HUES64 (cell line): ENCODE measurements at regions not wholly inside any gene's neighbourhood (a gene's known extent, or its start where the extent isn't known, plus 50 kb on each side); places are given as distances from the start of the nearest gene placed in this dataset.

Experiments
- H3K27ac ChIP-seq: 2 replicates; pipeline ENCODE4 v1.7.0; 2013; ENCODE audit warnings: low read depth, low read length, inconsistent platforms
- H3K27me3 ChIP-seq: 2 replicates; pipeline ENCODE4 v1.6.1; 2013; ENCODE audit warnings: mild to moderate bottlenecking, low read length; ENCODE audit not compliant: insufficient read depth
- H3K36me3 ChIP-seq: 2 replicates; pipeline ENCODE4 v1.6.1; 2013; ENCODE audit warnings: mild to moderate bottlenecking, low read length; ENCODE audit not compliant: insufficient read depth
- H3K4me1 ChIP-seq: 2 replicates; pipeline ENCODE4 v1.6.1; 2013; ENCODE audit warnings: mild to moderate bottlenecking, low read length, moderate library complexity; ENCODE audit not compliant: insufficient read depth
- H3K4me3 ChIP-seq: 2 replicates; pipeline ENCODE4 v1.5.1; 2013; ENCODE audit warnings: mild to moderate bottlenecking, low read length, moderate library complexity
- H3K9ac ChIP-seq: 2 replicates; pipeline ENCODE4 v1.6.1; 2013; ENCODE audit warnings: mild to moderate bottlenecking, low read depth, low read length
- H3K9me3 ChIP-seq: 2 replicates; pipeline ENCODE4 v1.6.1; 2013; ENCODE audit warnings: low read depth, low read length; ENCODE audit not compliant: insufficient read depth
- WGBS: fragments of 150-250, 120-280 bp; methylation state at CpG from one replicate; pipeline ENCODE4 v1.1.7; 2013; ENCODE audit warnings: missing lambda C conversion rate; 5-methylcytosine and 5-hydroxymethylcytosine counted together

GRCh38 chr1:56442290-56442877 lies 137.0 kb downstream of the PLPP3 start:
- Histone ChIP-seq H3K36me3 (no peaks in the 10 kb centered on the region), H3K9ac (no peak overlapping the region), H3K27me3 (no peaks in the 10 kb centered on the region; the same call in 1 of the 2 replicates), H3K4me1 (peaks cover 19% of the 10 kb centered on the region), H3K9me3 (no peaks in the 10 kb centered on the region), H3K4me3 (no peak overlapping the region), H3K27ac (no peak overlapping the region)
- 96% methylated on average over 2 of the region's 2 CpGs for WGBS

- no peaks in the 10 kb centered on the region for H3K36me3 ChIP-seq
- no peak overlapping the region for H3K9ac ChIP-seq
- no peak overlapping the region for H3K4me3 ChIP-seq
- H3K9me3 ChIP-seq, result no peaks in the 10 kb centered on the region
- H3K4me1 ChIP-seq, result peaks cover 26% of the 10 kb centered on the region
- H3K27me3 ChIP-seq, result no peaks in the 10 kb centered on the region; the same call in 1 of the 2 replicates
- no peak overlapping the region for H3K27ac ChIP-seq
- WGBS, result 100% methylated on average over 2 of the region's 3 CpGs
Measured at GRCh38 chr1:56441601-56442000, 137.8 kb downstream of the PLPP3 start.

DNA sequence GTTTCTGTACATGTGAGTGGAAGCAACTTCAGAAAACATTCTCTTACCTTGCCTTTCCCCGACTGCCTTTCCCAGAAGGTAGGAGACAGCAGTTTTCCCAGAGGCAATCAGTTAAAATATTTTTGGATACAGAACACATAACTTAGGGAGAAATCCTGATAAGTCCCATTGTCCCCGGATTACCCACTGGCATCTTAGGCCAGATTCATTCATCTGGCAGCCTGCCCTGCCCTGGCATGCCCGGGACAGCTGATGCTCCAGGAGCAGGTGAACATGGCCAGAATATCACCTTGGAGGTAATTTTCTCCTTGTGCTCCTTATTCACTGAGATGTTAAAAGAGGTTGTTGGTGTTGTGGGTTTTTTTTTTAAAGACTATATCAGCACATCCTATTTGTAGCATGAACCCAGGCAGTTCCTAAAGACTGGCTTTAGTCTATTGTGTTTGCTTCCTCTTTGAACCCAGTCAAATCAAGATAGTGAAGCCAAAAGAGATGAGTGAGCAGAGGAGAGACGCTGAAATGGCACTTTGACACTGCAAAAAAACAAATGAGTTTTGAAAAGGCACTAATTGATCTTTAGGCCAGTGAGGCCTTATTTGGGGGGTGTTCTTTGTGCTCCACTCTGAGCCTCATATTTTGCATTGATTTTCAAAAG lies 139.6 kb downstream of the PLPP3 start:
- Histone ChIP-seq H3K27ac (no peak overlapping the region), H3K9ac (no peak overlapping the region), H3K27me3 (peaks cover 7% of the 10 kb centered on the region; the same call in 1 of the 2 replicates), H3K4me3 (no peak overlapping the region), H3K4me1 (peaks cover 44% of the 10 kb centered on the region), H3K9me3 (no peaks in the 10 kb centered on the region), H3K36me3 (no peaks in the 10 kb centered on the region)
- WGBS, result 55% methylated on average over 3 of the region's 4 CpGs

DNA sequence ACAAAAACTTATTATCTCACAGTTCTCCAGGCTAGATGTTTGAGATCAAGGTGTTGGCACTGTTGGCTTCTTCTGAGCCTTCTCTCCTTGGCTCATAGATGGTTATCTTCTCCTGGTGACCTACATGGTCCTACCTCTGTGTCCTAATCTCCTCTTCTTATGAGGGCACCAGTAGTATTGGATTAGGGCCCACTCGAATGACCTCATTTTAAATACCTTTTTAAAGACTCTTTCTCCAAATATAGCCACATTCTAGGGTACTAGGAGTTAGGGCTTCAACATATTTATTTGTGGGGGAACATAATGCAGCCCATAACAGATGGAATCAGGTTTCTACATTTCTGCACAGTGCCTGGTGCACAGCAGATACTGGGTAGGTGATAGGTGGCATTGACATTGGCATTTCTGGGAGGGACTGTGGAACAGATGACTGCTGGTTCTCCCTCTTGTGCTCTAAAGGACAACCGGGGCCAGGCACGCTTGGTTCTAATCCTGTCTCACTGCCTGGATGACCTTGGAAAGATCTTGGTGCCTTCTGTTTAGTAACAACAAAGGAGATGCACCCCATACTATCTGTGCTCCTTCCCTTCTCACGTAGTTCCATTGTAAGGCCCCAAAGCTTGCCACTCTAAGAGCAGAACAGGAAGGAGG lies 140.3 kb downstream of the PLPP3 start:
- Histone ChIP-seq H3K36me3 (no peaks in the 10 kb centered on the region), H3K9me3 (no peaks in the 10 kb centered on the region), H3K4me3 (no peak overlapping the region), H3K4me1 (peaks cover 52% of the 10 kb centered on the region), H3K27ac (no peak overlapping the region), H3K27me3 (peaks cover 14% of the 10 kb centered on the region), H3K9ac (no peak overlapping the region)
- WGBS, result 90% methylated on average over 4 of the region's 4 CpGs

DNA sequence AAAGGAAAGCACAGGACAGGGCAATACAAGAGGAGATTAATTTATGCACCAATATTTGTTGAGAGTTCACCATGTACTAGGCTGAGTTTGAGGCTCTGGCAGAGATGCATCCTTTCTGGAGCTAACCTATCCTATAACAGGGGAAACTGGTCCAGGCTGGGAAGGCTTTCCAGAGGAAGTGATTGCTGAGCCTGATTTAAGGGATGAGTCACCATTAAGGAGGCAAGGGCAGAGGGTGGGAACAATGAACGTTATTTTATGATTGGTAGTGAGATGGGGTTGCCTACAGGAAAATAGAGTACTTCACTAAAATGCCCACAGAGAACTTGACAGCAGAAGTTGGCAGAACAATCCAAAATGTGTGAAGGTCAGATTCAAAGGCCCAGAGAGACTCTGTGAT lies 141.4 kb downstream of the PLPP3 start:
- H3K9me3 ChIP-seq, result no peaks in the 10 kb centered on the region
- H3K36me3 ChIP-seq, result no peaks in the 10 kb centered on the region
- H3K4me1 ChIP-seq, result peaks cover 53% of the 10 kb centered on the region
- 47% methylated on average over 1 of the region's 1 CpG for WGBS
- H3K27me3 ChIP-seq, result peaks cover 22% of the 10 kb centered on the region
- no peak overlapping the region for H3K4me3 ChIP-seq
- no peak overlapping the region for H3K9ac ChIP-seq
- no peak overlapping the region; the same call in 1 of the 2 replicates for H3K27ac ChIP-seq

DNA sequence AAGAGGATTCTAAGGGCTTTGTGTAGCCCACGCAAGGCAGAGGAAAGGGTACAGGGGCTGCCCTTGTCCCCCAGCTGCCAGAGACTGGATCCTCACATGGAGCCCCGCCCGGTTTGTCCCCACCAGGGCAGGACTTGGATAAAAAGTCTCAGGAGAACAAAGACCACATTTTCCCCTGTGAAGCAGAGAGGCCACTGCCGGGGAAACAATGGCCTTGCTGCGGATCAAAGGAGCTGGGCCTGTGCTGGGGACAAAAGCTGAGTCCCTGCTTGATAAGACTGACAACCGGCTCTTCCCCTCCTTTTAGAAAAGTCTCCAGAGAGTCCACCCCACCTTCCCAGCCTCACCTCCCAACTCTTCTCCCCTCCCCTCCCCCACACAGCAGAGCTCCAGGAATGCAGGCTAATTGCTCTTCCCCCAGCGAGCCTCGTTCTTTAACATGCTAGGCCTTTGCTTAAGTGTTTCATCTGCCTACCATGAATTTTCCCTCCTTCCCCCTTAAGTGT lies 142.4 kb downstream of the PLPP3 start:
- peaks cover 60% of the 10 kb centered on the region for H3K4me1 ChIP-seq
- H3K36me3 ChIP-seq, result no peaks in the 10 kb centered on the region
- H3K27me3 ChIP-seq, result peaks cover 25% of the 10 kb centered on the region
- WGBS, result 3% methylated on average over 8 of the region's 8 CpGs
- no peaks in the 10 kb centered on the region for H3K9me3 ChIP-seq
- peak overlapping the region; percentile 49; the same call in 1 of the 2 replicates for H3K9ac ChIP-seq
- peak overlapping the region; percentile 26; the same call in 1 of the 2 replicates for H3K4me3 ChIP-seq
- peak overlapping the region; percentile 72 for H3K27ac ChIP-seq

DNA sequence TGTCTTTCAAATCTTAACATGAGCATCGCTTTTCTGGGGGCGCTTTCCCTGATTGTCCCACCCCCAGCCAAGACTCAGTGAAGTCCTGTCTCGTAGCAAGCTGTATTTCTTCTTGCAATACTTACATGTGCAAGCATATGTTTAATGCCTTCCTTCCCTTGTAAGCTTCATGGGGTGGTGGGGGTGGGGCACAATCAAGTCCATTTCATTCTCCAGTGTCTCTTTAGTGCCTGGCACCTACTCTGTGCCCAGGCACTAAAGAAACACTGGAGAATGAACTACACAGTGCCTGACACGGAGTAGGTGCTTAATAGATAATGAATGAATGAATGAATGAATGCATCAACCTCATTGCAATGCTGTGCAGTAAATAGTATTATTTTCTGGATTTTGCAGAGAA lies 143.1 kb downstream of the PLPP3 start:
- H3K27me3 ChIP-seq, result peaks cover 28% of the 10 kb centered on the region
- no peaks in the 10 kb centered on the region for H3K9me3 ChIP-seq
- H3K4me3 ChIP-seq, result peak overlapping the region; percentile 9; the same call in 1 of the 2 replicates
- peak overlapping the region; percentile 72; the same call in 1 of the 2 replicates for H3K27ac ChIP-seq
- H3K4me1 ChIP-seq, result peaks cover 62% of the 10 kb centered on the region
- 47% methylated on average over 4 of the region's 4 CpGs for WGBS
- no peaks in the 10 kb centered on the region for H3K36me3 ChIP-seq
- no peak overlapping the region; the same call in 1 of the 2 replicates for H3K9ac ChIP-seq

DNA sequence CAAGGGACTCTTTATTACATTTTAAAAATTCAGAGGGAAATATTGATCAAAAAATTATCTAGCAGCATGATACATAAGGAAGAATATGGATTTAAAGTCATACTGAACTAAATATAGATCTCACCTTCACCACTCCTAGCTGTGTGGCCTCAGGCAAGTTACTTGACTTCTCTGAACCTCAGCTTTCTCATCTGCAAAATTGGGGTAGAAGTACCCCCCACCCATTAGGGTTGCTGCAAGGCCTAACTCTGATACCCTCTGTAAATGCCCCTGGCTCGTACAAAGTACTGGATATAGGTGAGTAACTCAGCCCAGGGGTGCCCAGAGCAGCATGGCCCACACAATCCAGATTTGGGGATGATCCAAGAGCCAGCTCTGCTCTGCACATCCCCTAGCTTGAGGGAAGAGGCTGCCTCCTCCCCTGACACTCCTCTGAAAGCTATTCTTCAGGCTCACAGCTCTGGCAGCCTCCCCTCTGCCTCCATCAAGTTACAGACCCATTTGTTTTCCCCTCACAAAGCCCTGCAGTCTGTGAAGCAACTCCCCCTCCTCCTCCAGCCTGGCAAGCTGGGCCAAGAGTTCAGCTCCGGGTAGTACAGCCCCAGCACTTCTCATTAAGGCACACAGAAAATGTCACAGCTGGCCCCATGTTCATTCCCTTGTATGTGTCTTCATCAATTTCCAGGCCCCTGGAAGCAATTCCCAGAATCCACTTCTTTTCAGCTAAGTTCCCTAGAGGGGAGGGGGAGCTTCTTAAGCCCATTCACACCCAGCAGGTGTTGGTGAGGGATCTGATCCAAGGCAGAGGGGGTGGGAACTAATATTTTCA lies 143.7 kb downstream of the PLPP3 start:
- peaks cover 30% of the 10 kb centered on the region for H3K27me3 ChIP-seq
- H3K9ac ChIP-seq, result no peak overlapping the region
- peak overlapping the region; percentile 9; the same call in 1 of the 2 replicates for H3K4me3 ChIP-seq
- H3K9me3 ChIP-seq, result no peaks in the 10 kb centered on the region
- H3K27ac ChIP-seq, result peak overlapping the region; percentile 72; the same call in 1 of the 2 replicates
- H3K4me1 ChIP-seq, result peaks cover 62% of the 10 kb centered on the region
- WGBS, result 45% methylated on average over 2 of the region's 2 CpGs
- H3K36me3 ChIP-seq, result no peaks in the 10 kb centered on the region

- Histone ChIP-seq H3K9ac (no peak overlapping the region), H3K36me3 (no peaks in the 10 kb centered on the region), H3K4me3 (no peak overlapping the region), H3K27me3 (peaks cover 30% of the 10 kb centered on the region), H3K4me1 (peaks cover 58% of the 10 kb centered on the region), H3K27ac (no peak overlapping the region), H3K9me3 (no peaks in the 10 kb centered on the region)
- WGBS, result 64% methylated on average over 4 of the region's 4 CpGs
Measured at GRCh38 chr1:56434740-56435139, 144.6 kb downstream of the PLPP3 start.

DNA sequence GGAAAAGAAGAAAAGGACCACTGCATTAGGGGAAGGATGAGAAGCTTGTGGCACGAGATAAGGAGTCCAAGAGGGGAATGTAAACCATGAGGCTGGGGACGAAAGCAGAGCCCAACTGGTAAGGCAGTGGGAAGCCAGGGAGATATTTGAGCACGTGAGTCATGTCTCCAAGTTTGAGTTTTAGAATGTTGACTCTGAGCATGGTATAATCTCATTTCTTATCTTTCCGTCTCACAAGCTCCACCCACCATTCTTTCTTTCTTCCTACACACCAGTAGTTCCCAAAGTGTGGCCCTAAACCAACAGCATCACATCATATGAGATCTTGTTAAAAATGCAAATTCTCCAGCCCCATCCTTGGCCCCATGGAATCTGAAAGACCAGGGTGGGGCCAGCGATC lies 145.3 kb downstream of the PLPP3 start:
- Histone ChIP-seq H3K4me1 (peaks cover 56% of the 10 kb centered on the region), H3K4me3 (no peak overlapping the region), H3K9ac (no peak overlapping the region), H3K27me3 (peaks cover 30% of the 10 kb centered on the region), H3K36me3 (no peaks in the 10 kb centered on the region), H3K27ac (no peak overlapping the region), H3K9me3 (no peaks in the 10 kb centered on the region)
- WGBS, result 84% methylated on average over 5 of the region's 5 CpGs
